ENCODE measurements at regions not wholly inside any gene's neighbourhood (a gene's known extent, or its start where the extent isn't known, plus 50 kb on each side); places are given as distances from the start of the nearest gene placed in this dataset.

- Mint-ChIP-seq H3K4me3 (no peak overlapping the region), H3K27me3 (no peaks in the 10 kb centered on the region), H3K36me3 (no peaks in the 10 kb centered on the region), H3K4me1 (no peaks in the 10 kb centered on the region), H3K27ac (no peak overlapping the region), H3K9me3 (ENCODE audit: low read depth) (no peaks in the 10 kb centered on the region)
- CTCF ChIA-PET = no interaction called here
- no peak for DNase-seq
- ATAC-seq = no peak
These were observed 305.9 kb upstream of the PROX1 start for GRCh38 chr1:213681788-213682340.

DNA sequence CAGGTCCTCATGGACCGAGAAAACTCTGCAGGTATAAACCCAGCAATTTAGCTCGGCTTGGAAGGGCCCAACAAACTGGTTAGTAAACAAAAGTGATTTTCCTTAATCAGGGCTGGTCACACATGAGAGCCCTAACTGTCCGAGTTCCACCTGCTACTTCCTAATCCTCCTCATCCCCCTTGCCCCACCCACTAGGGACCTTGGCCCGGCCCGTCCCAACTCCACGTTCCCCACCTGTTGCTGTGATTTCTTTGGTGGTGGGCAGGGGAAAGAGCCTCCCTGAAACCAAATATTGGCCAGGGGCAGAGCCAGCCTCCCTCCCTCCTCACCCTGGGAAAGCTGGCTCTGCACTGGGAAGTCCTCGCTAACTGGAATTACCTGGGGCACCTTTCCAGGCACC is 304.2 kb upstream of the PROX1 start:
- CTCF ChIA-PET = no interaction called here
- Mint-ChIP-seq H3K4me3 (no peak overlapping the region), H3K4me1 (no peaks in the 10 kb centered on the region), H3K27me3 (no peaks in the 10 kb centered on the region), H3K9me3 (ENCODE audit: low read depth) (no peaks in the 10 kb centered on the region), H3K36me3 (no peaks in the 10 kb centered on the region), H3K27ac (no peak overlapping the region)
- DNase-seq = no peak
- ATAC-seq = no peak

DNA sequence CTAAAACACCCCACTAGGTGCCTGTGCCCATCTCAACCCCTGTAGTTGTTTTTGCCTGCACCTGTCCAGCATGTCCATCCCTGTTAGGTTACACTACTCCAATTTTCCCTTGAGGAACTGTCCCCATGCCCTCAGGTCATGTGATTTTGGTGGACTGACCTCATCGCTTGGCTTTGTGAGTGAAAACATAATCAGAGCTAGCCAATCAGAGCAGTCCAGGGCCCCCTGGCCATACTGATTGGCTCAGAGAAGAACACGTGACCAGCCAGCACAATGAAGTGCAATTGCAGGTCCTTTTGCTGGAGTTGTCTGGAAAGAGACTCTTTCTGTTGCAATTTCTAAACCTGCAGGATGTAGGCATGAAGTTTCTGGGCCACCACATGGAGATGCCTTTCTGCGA is 303.3 kb upstream of the PROX1 start:
- Mint-ChIP-seq H3K27me3 (no peaks in the 10 kb centered on the region), H3K4me3 (no peak overlapping the region), H3K27ac (no peak overlapping the region), H3K4me1 (no peaks in the 10 kb centered on the region), H3K9me3 (ENCODE audit: low read depth) (no peaks in the 10 kb centered on the region), H3K36me3 (no peaks in the 10 kb centered on the region)
- no peak for DNase-seq
- no peak for ATAC-seq
- CTCF ChIA-PET = no interaction called here

DNA sequence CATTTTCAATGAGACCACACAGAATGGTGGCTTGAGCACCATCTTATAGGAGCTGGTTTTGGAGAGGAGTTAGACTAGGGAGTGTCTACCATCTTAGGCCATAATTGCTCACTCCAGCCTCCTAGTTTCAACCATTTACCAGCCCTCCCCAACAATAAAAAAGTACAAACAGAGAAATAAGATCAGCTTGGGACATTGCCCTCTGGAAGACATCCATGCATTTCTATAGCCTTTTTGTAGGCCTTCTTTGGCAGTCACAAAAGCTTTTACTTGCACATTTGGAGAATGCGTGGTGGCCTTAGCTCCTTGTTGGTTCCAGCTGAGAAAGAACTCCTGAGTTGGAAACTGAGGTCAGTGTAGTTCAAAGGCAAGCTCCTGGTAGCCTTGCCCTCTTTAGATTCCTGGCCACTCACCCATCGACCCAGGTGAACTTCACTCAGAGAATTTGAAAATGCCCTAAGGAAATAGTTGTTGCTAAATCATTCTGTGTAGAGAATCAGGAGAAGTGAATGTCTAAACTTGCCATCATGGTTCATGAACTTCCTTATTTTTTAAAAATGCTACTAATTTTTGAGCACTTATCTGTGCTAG is 301.7 kb upstream of the PROX1 start:
- H3K27me3 Mint-ChIP-seq = no peaks in the 10 kb centered on the region
- H3K27ac Mint-ChIP-seq = no peak overlapping the region
- H3K4me1 Mint-ChIP-seq = no peaks in the 10 kb centered on the region
- ATAC-seq (no peak), DNase-seq (no peak)
- no peak overlapping the region for H3K4me3 Mint-ChIP-seq
- CTCF ChIA-PET = interaction anchor here (0.6 kb wide), 1 partner anchor 117 kb away, joined by 3 read pairs; no protein-coding TSS in a partner anchor
- no peaks in the 10 kb centered on the region for H3K36me3 Mint-ChIP-seq
- H3K9me3 Mint-ChIP-seq (ENCODE audit: low read depth) = no peaks in the 10 kb centered on the region

DNA sequence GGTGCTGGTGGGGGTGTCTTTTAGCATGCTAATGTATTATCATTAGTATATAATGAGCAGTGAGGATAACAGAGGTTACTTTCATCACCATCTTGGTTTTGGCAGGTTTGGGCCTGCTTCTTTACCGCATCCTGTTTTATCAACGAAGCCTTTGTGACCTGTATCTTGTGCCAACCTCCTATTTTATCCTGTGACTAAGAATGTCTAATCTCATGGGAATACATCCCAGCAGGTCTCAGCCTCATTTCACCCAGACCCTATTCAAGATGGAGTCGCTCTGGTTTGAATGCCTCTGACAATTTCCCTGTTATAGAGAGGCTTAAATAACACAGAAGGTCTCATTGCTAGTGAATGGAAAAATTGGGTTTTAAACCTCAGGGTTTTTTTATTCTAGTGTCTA is 300.8 kb upstream of the PROX1 start:
- Mint-ChIP-seq H3K36me3 (no peaks in the 10 kb centered on the region), H3K4me1 (no peaks in the 10 kb centered on the region), H3K4me3 (no peak overlapping the region), H3K9me3 (ENCODE audit: low read depth) (no peaks in the 10 kb centered on the region), H3K27ac (no peak overlapping the region), H3K27me3 (no peaks in the 10 kb centered on the region)
- CTCF ChIA-PET = no interaction called here
- no peak for ATAC-seq
- no peak for DNase-seq

GRCh38 chr1:213687832-213688231 is 299.9 kb upstream of the PROX1 start:
- CTCF ChIA-PET = no interaction called here
- no peaks in the 10 kb centered on the region for H3K36me3 Mint-ChIP-seq
- H3K27me3 Mint-ChIP-seq = no peaks in the 10 kb centered on the region
- DNase-seq (no peak), ATAC-seq (no peak)
- no peaks in the 10 kb centered on the region for H3K4me1 Mint-ChIP-seq
- H3K4me3 Mint-ChIP-seq = no peak overlapping the region
- no peak overlapping the region for H3K27ac Mint-ChIP-seq
- no peaks in the 10 kb centered on the region for H3K9me3 Mint-ChIP-seq (ENCODE audit: low read depth)

DNA sequence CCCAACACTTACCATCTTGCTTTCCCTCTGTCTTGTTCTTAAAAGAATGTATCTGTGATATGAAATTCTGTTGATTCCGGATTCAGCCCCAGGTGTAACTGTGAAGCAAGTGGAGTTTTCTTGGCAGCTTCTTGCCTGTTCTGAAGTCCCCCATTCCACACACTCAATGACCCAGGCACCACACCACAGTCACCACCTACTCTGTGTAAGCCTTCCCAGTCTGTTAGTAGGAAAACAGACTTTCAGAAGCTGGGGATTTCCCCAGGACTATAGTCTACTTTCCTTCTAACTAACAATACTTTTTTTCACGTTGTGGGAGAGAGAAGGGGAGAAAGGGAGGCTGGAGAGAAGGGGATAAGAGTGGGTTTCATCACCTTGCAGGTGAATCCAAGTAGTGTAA is 299.1 kb upstream of the PROX1 start:
- ATAC-seq (no peak), DNase-seq (no peak)
- H3K9me3 Mint-ChIP-seq (ENCODE audit: low read depth) = no peaks in the 10 kb centered on the region
- CTCF ChIA-PET = no interaction called here
- H3K4me3 Mint-ChIP-seq = no peak overlapping the region
- H3K4me1 Mint-ChIP-seq = no peaks in the 10 kb centered on the region
- H3K36me3 Mint-ChIP-seq = no peaks in the 10 kb centered on the region
- no peak overlapping the region for H3K27ac Mint-ChIP-seq
- H3K27me3 Mint-ChIP-seq = no peaks in the 10 kb centered on the region

GRCh38 chr1:213689260-213689659 is 298.5 kb upstream of the PROX1 start:
- ATAC-seq = no peak

GRCh38 chr1:213690341-213690917 is 297.3 kb upstream of the PROX1 start:
- H3K36me3 Mint-ChIP-seq = no peaks in the 10 kb centered on the region
- CTCF ChIA-PET = no interaction called here
- H3K4me1 Mint-ChIP-seq = no peaks in the 10 kb centered on the region
- H3K27me3 Mint-ChIP-seq = no peaks in the 10 kb centered on the region
- no peak overlapping the region for H3K27ac Mint-ChIP-seq
- no peak for DNase-seq
- no peak for ATAC-seq
- H3K4me3 Mint-ChIP-seq = no peak overlapping the region
- H3K9me3 Mint-ChIP-seq (ENCODE audit: low read depth) = no peaks in the 10 kb centered on the region

More at GRCh38 chr1:213689260-213689659, 298.5 kb upstream of the PROX1 start:
- Mint-ChIP-seq H3K27me3 (no peaks in the 10 kb centered on the region), H3K36me3 (no peaks in the 10 kb centered on the region), H3K27ac (no peak overlapping the region), H3K9me3 (ENCODE audit: low read depth) (no peaks in the 10 kb centered on the region), H3K4me3 (no peak overlapping the region), H3K4me1 (no peaks in the 10 kb centered on the region)
- DNase-seq = no peak
- CTCF ChIA-PET = no interaction called here

DNA sequence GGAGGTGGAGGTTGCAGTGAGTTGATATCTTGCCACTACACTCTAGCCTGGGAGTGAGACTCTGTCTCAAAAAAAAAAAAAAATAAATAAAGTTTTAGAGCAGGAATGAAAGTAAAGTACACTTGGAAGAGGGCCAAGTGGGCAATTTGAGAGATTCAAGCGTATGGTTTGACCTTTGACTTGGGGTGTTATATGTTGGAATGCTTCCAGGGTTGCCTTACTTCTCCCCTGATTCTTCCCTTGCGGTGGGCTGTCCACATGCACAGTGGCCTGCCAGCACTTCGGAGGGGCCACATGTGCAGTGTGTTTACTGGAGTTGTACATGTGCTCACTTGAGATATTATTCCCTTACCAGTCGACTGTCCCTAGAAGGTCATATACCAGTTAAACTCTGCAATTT is 295.5 kb upstream of the PROX1 start:
- Mint-ChIP-seq H3K36me3 (no peaks in the 10 kb centered on the region), H3K4me3 (no peak overlapping the region), H3K27ac (no peak overlapping the region), H3K9me3 (ENCODE audit: low read depth) (no peaks in the 10 kb centered on the region), H3K4me1 (no peaks in the 10 kb centered on the region), H3K27me3 (no peaks in the 10 kb centered on the region)
- ATAC-seq = no peak
- CTCF ChIA-PET = no interaction called here
- DNase-seq = no peak

DNA sequence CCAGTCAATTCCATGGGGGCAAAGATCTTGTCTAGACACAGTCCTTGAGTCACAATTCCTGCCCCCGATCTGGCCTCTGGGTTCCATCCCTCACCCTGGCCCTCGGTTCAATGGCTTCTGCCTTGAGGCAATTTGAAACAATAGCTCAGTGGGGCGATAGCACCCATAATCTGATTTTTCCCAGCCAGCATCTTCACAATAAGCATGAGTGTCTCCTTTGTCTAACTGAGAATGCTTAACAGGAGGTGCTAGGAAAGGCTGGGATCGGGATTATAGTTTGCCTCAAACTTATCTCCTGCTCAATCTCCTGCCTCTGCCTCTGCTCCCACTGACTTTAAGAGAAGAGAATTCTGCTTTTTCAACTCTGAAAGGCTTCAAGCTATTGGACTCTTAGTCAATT is 293.9 kb upstream of the PROX1 start:
- H3K4me3 Mint-ChIP-seq = no peak overlapping the region
- no peak for ATAC-seq
- no peaks in the 10 kb centered on the region for H3K36me3 Mint-ChIP-seq
- H3K4me1 Mint-ChIP-seq = no peaks in the 10 kb centered on the region
- no peak for DNase-seq
- H3K9me3 Mint-ChIP-seq (ENCODE audit: low read depth) = no peaks in the 10 kb centered on the region
- CTCF ChIA-PET = no interaction called here
- no peak overlapping the region for H3K27ac Mint-ChIP-seq
- H3K27me3 Mint-ChIP-seq = no peaks in the 10 kb centered on the region

DNA sequence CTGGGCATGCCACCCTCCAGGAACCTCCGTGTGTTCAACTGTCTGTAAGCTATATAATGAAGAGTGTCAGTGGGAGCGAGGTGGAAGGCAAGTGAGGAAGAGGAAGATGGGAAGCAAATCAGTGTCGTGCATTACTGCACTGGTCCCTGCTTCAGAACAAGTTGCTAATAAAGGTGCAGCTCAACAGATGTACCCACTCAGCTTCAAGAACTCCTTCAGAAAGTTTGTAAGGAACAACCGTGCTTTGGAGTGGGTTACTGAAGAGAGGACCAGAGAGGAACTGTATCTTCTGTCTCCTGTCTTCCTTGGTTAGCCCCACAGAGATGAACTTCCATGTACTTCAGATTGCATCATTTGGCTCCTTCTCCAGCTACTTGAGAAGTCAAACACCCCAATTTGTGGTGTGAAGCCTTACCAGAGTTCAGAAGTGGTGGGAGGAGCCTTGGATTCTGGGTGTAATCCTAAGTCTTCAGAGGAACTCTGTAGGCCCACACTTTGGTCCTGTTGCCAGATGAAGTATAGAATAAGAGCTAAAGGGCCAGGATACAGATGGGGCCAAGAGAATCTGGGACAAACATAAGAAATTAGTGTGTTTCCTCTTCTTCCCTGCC is 290.5 kb upstream of the PROX1 start:
- H3K9me3 Mint-ChIP-seq (ENCODE audit: low read depth) = no peaks in the 10 kb centered on the region
- no peaks in the 10 kb centered on the region for H3K4me1 Mint-ChIP-seq
- H3K36me3 Mint-ChIP-seq = no peaks in the 10 kb centered on the region
- DNase-seq (no peak), ATAC-seq (no peak)
- H3K4me3 Mint-ChIP-seq = no peak overlapping the region
- H3K27me3 Mint-ChIP-seq = no peaks in the 10 kb centered on the region
- H3K27ac Mint-ChIP-seq = no peak overlapping the region
- CTCF ChIA-PET = no interaction called here

DNA sequence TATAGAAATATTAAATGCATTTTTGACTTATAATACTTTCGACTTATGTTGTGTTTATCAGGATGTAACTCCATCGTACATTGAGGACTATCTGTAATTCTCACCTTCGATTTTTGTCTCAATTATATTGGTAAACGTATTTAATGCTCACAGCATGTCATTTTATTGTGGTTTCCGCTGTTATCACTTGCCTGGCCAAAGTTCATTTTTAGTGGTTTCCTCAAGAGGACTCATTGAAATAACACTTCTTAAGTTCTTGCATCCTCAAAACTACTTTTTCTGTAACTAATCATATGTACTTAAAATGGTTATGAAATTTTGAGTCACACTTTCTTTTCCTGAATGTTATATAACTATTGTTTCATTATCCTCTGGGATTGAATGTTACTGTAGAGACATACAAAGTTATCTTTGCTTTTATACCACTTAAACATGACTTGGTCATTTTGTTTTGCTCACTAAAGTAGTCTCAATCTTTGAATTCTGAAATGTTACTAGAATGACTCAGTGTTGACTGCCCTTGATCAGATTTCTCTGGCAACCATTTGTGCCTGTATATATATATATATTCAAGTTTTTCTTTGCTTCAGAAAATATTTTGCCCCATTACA is 289.6 kb upstream of the PROX1 start:
- Mint-ChIP-seq H3K27me3 (no peaks in the 10 kb centered on the region), H3K4me1 (no peaks in the 10 kb centered on the region), H3K4me3 (no peak overlapping the region), H3K27ac (no peak overlapping the region), H3K9me3 (ENCODE audit: low read depth) (no peaks in the 10 kb centered on the region), H3K36me3 (no peaks in the 10 kb centered on the region)
- CTCF ChIA-PET = no interaction called here
- ATAC-seq = no peak
- DNase-seq = no peak

- Mint-ChIP-seq H3K9me3 (ENCODE audit: low read depth) (no peaks in the 10 kb centered on the region), H3K27me3 (no peaks in the 10 kb centered on the region), H3K36me3 (no peaks in the 10 kb centered on the region), H3K4me3 (no peak overlapping the region), H3K27ac (no peak overlapping the region), H3K4me1 (no peaks in the 10 kb centered on the region)
- DNase-seq (no peak), ATAC-seq (no peak)
- CTCF ChIA-PET = no interaction called here
These were observed 285.1 kb upstream of the PROX1 start for GRCh38 chr1:213702703-213703102.

Measured in activated CD8-positive, alpha-beta memory T cell treated with anti-CD3 and anti-CD28 coated beads, Interleukin-2, amount 10 ng/mL, durations not matched to agents 7 days and 5 days (primary cell).